ENCODE measurements at regions not wholly inside any gene's neighbourhood (a gene's known extent, or its start where the extent isn't known, plus 50 kb on each side); places are given as distances from the start of the nearest gene placed in this dataset.

- H3K4me3 ChIP-seq (ENCODE audit: low read depth, low read length): no peak overlapping the region
- TF ChIP-seq CTCF (IDR thresholded peaks at IDR 0.05; ENCODE audit: borderline replicate concordance, insufficient read depth, low read depth, low read length): no peak
These were observed 1144.6 kb upstream of the ADGRL2 start for GRCh38 chr1:80656014-80656636.

DNA sequence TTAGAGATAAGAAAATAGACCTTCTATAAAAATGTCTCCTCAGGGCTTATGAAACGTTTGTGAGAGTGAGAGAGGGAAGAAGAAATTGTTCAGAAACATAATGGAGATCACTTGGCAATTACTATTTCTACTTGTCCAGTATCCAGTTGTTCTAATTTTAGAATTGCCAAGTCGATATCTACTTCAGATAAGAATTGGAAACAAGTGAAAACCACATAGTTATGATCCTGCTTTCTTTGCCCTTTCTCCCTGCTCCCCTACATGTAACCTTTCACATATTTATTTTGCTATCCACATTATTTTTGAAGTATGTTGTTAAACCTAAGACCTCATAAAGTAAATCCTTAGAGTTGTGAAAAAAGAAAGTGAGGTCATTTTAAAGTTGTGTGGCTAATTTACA, 1154.7 kb upstream of the ADGRL2 start:
- TF ChIP-seq CTCF (IDR thresholded peaks at IDR 0.05; ENCODE audit: borderline replicate concordance, insufficient read depth, low read depth, low read length): no peak
- no peak overlapping the region for H3K4me3 ChIP-seq (ENCODE audit: low read depth, low read length)

DNA sequence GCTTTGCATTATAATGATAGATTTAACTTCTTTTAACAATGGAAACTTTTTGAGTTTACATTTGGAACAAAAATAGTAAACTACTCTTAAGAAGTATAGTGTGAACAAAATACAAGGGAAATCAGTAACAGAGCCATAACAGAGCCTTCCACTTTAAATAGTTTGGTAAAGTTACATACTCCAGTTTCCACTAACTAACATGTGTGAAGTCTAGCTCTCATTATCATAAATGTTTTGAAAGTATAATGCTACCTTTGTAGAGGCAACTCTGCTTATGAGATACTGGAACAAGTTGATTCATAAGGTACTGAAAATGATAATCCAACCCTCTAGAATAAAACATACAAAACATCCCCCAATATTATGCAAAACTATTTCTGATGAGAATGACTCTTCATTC, 1155.1 kb upstream of the ADGRL2 start:
- TF ChIP-seq CTCF (IDR thresholded peaks at IDR 0.05; ENCODE audit: borderline replicate concordance, insufficient read depth, low read depth, low read length): no peak
- no peak overlapping the region for H3K4me3 ChIP-seq (ENCODE audit: low read depth, low read length)

- TF ChIP-seq CTCF (IDR thresholded peaks at IDR 0.05; ENCODE audit: borderline replicate concordance, insufficient read depth, low read depth, low read length): no peak
- no peak overlapping the region for H3K4me3 ChIP-seq (ENCODE audit: low read depth, low read length)
These were observed 1159.8 kb upstream of the ADGRL2 start for GRCh38 chr1:80640978-80641377.

GRCh38 chr1:80639777-80640533, 1160.8 kb upstream of the ADGRL2 start:
- no peak for TF ChIP-seq CTCF (IDR thresholded peaks at IDR 0.05; ENCODE audit: borderline replicate concordance, insufficient read depth, low read depth, low read length)
- H3K4me3 ChIP-seq (ENCODE audit: low read depth, low read length): no peak overlapping the region

DNA sequence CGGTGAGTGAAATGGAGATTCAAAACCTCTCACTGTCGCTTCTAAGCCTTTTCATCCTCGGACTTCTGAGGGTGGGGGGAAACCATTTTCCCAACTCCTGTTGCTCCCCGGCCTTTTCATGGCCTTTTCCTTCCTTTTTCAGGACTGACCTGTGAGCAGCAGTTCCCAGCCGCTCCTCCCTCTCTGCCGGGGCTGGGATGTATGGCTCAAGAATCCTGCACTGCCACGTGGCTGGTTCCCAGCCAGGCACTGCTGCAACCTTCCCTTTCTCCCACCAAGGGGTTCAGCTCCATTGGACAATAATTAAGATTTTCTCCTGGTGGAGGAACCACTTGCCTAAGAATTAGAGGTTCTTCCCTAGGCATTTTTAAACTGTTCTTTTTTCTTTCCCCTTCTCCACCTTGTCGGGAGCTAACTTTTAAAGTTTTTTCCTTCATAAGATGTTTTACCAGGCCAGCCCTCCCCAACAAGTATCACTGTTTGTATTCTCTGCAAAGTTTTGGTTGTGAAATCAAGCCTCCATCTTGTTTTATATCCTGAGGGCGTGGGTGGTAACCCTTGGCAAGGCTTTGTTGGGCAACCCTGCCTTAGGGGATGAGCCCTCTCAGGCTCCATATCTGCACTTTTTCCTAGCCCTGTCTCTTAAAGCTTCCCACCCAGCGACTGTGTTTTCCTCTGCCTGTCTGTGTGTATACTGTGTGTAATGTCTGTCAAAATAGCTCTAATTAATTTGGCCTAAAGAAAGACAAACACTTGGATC, 1166.6 kb upstream of the ADGRL2 start:
- TF ChIP-seq CTCF (IDR thresholded peaks at IDR 0.05; ENCODE audit: borderline replicate concordance, insufficient read depth, low read depth, low read length): no peak
- H3K4me3 ChIP-seq (ENCODE audit: low read depth, low read length): no peak overlapping the region

Measured in GM12875 (cell line).